Stimulated activated CD8-positive, alpha-beta memory T cell treated with anti-CD3 and anti-CD28 coated beads, Interleukin-7, amount 100 ng/mL, for 1 hour (primary cell): ENCODE measurements at regions not wholly inside any gene's neighbourhood (a gene's known extent, or its start where the extent isn't known, plus 50 kb on each side); places are given as distances from the start of the nearest gene placed in this dataset.

Source experiments
- DNase-seq, 2 donors: peaks; one replicate each; pipeline ENCODE4 v3.0.0-alpha.2; 2020; ENCODE audit warnings: low read depth in 2 of 2

DNA sequence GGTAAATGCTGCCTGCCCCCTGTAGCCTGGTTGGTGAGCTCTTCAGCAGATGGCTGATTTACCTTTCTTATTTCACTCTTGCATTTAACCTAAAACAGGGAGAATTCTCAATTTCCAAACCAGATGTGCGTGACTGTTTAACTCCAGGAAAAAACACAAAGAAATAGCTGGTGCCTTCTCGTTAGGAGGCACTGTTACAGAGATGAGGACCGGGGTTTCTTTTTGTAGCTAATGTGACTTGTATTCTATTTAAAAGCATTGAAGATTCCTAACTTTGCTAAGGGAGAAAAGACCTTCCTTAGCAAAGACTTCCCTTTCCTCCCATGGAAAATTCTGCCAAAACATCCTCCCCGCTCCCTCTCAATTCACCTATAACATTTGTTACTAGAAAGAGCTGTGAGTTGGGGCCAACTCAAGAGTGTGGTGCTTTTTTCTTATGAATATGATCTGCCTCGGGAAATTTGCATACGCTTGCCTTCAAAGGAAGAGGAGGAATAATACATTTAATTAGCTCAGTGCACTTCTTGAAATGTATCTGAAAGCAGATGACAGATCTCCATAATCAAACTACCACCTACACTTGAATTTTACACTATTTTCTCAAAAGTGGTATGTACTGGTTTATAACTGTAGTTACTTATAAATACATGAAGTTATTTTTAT lies 102.0 kb upstream of the ARID2 start:
- DNase-seq, result no peak

DNA sequence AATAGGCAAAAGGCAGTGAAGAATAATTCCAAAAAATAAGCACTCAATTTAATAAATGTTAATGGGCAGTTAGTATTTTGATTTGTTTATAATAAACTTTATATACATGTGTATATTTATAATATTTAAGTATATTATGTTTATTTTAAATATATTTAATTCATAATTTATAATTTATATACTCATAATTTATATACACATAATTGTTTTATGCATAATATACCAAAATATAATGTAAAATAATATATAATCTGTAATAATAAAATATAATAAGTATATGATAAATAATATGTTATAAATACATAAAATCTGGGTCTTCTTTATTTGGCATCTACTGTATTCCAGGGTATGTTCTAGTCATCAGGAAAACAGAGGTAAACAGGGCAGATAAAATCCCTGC lies 100.2 kb upstream of the ARID2 start:
- no peak for DNase-seq

DNA sequence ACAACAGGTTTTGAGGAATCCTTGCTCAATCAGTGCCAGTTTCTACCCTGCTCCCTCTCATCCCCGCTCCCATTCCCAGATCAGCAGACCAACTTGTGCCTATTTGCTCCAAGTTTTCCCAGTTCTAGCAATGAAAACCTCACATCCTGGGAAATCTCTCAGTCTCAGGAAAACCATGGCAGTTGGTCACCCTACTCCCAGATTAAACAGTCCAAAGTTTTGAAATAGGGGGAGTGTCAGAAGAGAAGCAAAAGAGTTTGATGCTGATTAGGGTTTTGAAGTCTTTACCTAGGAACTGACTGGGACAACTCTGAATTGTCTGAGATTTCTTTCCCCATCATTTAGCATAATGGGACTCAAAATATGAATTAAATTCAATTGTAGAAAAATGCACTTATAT lies 95.8 kb upstream of the ARID2 start:
- DNase-seq, result no peak

DNA sequence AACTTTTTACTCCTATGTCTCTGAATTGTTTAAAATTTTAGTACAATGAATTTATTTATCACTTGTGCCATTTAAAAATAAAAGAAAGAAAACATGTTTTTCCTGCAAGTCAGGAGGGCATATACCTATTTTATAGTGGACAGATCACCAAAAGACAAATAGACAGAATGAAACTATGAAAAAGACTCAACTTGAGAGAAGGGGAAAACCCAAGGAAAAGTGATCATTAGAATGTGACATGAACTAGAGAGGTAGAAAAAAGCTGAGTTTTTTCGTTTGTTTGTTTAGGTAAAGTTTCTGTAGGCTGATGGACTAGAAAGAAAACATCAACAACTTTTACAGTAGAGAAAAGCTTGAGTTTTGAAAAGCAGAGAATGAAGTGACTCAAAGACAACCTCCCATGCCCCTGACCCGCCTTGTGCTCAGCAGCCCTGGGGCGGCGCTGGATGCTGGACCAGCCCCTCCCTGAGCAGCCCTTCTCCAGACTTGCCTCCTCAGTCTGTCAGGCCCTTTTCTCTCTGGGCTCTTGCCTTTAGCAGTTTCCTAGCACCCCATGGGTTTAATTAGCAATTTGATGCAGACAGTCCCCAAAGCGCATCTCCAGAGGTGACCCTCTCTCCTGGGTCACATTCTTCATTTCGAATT lies 95.1 kb upstream of the ARID2 start:
- no peak for DNase-seq

DNA sequence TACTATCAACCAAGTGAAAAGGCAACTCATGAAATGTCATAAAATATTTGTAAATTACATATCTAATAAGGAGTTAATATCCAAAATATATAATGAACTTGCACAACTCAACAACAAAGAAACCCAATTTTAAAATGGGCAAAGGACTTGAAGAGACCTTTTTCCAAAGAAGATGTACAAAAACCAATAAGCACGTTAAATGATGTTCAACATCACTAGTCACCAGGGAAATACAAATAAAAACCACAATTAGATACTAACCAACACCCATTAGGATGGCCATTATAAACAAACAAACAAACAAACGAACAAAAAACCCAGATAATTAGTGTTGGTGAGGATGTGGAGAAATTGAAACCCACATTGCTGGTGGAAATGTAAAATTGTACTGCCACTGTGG lies 92.3 kb upstream of the ARID2 start:
- DNase-seq, result no peak

DNA sequence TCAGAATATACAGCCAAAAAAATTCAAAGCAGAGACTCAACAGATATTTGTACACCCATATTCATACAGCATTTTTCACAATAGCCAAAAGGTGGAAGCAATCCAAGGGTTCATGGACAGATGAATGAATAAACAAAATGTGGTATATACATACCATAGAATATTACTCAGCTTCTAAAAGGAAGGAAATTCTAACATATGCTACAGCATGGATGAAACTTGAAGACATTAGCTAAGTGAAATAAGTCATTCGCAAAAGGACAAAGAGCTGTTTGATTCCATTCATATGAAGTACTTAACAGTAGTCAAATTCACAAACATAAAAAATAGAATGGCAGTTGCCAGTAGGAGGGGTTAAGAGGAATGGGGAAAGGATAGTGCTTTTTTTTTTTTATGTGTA lies 91.8 kb upstream of the ARID2 start:
- DNase-seq, result no peak

DNA sequence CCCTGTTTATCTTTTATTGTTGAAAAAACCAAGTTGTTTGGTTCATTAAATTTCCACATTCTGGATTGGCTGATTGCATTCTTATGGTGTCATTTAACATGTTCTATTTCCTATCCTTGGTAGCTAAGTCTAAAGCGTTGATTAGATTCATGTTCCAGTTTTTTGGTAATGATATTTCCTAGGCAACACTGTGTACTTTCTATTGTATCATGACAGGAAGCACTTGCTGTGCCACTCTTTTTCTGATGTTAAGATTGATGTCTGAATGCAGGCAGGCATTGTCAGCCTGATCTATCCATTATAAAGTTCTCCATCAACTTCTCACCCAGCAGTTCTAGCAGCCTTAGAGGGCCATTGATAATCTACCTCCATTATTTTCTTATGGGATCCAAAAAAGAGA lies 91.1 kb upstream of the ARID2 start:
- no peak for DNase-seq

DNA sequence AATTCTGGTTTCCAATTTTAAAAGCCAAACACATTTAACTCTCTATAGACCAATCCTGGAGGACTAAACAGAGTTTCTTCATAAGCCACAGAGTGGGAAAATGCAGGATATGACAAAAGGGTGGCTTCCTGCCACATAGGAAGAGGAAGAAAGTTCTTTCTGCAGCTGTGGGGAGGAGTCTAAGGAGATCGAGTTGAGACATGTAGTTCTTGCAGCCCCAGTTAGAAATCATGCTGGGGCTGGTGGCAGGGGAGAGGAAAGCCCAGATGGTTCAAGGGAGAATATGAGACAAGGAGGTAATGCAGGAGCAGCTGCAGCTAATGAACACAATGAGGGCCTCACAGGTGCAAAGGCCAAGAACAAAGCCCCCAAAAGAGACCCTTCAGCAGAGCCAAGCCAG lies 85.0 kb upstream of the ARID2 start:
- DNase-seq, result no peak

DNA sequence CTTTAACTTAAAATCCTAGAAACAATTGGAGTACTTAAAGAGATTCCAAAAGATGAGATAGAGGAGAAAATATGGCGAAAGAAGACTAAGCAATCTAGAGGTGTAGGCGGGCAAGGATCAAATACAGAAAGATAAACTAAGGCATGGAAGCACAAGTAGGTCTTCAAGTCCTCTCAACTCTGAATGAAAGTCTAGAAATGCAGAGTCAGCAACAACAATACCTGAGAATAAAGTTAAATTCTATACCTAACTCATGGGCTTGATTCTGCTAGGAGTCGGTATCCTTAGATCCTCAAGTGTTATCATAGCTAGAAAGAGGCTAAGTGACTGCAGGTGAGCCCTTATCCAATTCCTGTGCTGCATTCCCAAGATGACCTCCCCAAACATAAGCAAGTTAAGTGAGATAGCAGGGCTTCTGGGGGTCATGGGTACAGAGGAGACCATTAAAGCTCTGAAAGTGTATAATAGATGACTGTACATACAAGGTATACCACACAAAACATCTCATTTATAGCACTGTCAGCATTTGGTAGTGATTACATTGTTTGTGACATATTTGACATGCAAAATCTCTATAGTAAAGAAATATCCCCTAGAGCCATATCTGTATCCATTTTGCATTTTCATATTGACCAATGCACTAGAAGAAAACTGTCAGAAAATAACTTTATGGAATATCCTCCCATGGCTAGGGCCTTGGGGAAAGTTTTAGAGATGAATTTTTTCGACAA lies 82.5 kb upstream of the ARID2 start:
- no peak for DNase-seq

DNA sequence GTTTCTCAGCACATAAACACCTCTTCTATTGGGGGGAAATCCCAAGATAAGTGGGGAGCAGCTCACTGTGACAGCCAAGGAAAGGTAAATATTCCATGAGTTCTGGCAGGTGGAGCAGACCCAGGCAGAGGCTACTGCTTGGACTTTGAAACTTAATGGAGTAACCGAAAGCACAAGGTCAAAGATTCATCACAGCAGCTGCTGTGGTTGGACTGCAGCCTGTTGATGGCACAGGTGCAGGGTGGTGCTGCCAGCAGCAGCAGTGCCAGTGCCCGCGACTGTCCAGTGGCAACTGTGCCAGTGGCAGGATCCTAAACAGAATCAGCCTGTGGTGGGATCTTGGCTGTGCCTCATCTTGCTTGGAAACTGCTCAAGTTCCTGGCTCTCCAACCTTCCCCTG lies 81.4 kb upstream of the ARID2 start:
- DNase-seq, result no peak

DNA sequence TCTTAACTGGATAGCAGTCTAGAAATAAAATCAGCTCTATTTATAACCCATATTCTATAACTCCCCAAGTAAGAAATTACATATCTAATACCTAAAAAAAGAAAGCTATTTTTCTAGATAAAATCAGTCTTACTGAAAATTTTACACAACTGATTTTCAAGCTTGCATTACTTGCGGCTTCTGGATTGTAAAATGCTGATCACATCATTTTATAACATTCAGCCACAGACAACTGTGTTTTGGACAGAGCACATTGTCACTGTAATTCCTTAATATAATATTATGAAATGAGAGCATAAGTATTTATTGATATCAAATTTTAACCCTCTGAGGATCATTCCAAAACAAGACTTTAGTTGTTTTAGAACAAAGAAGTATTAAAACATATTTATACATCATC lies 78.5 kb upstream of the ARID2 start:
- DNase-seq, result no peak

DNA sequence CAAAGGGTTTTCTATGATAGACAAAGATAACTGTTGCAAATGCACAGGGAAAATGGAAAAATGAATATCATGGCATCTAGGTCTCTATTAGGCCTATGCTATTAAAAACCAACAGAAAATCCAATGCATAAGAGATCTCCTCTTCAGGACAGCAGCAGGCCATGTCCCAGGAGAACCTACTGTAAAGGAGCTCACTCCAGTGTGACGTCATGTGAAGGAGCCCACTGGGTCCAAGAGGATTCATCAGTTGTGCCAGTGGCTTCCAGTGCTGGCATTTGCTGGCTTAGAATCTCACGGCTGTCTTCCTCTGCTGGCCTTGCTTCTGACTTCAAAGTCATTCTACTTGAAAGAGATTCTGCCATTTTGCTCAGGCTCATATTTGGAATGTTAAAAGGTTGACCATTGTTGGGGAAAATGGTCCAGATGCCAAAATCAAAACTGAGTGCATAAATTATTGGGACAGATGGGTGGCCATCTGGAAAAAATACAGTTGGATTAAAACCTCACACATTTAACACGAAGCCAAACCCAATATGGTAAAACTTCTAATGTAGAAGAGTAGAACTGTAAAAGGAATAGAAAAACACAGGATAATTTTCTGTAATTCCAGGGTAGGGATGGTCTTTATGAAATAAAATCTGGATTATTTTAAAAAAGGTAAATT lies 75.4 kb upstream of the ARID2 start:
- DNase-seq, result no peak

DNA sequence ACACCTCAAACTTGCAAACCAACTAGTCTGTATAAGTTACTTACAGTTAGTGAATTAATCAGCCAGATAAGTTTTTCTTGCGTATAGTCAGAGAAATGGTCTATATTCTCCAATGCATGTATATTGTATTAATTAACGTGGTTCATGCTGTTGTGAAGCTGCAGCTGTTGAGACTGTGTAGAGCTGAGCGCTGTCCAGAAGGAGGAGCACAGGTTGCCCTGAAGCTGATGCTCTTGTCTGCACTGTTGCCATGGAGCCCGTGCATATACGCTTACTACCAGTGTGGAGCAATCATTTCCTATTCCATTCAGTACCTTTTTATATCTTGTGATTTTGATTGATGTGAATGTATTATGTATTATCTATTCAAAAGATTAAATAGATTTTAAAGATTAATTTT lies 74.3 kb upstream of the ARID2 start:
- peak; percentile 23 to 25 for DNase-seq

DNA sequence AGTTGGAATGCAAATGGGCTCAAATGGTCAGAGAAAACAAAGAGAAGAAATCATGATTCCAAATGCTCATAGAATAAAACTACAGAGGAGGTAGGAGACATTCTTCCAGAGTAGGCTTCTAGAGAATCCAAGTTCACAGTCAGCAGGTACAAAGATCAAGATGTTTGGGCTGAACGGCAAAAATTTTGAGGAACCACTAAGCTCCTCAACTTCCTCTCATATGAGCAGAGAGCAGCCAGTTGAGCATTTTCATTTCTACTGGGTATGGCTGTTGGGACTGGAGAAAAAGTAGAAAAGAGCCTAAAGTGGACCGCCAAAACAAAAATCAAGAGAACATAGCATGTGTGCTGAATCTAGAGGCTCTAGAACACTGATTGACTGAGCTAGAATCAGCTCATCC lies 73.8 kb upstream of the ARID2 start:
- DNase-seq, result no peak

DNA sequence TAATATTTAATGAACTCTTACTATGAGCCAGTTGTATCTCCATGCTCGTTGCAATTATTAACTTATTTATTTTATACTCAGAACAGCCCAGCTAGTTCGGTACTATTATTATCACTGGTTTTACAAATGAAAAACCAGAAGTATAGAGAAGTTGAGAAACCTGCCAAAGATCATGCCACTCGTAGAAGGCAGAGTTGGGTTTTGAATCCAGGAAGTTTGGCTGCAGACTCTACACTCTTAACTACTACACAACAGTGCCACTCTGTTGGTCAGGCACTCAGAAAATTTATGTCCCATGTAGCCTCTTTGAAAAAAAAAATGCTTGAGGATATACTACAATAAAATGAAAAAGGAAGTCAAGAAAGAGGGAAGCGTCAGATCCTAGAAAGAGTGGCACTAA lies 71.5 kb upstream of the ARID2 start:
- no peak for DNase-seq

DNA sequence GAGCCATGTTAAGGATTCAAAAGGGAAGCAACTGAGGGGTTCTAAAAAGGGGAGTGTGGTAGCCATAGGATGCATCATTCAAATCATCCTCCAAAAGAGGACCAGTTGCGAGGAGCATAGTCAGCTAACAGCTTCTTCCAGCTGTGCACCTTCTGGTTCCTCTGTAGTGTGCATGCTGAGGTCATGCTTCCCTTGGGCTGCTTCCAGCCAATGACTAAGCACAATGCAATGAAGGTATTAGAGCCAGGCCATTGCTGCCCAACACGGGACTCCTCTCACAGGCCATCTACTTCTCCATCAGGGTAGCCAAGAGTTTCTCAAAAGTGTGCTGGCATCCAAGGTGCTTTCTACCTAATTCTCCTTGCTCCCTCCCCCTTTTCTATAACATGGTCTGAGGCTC lies 69.2 kb upstream of the ARID2 start:
- DNase-seq, result no peak

DNA sequence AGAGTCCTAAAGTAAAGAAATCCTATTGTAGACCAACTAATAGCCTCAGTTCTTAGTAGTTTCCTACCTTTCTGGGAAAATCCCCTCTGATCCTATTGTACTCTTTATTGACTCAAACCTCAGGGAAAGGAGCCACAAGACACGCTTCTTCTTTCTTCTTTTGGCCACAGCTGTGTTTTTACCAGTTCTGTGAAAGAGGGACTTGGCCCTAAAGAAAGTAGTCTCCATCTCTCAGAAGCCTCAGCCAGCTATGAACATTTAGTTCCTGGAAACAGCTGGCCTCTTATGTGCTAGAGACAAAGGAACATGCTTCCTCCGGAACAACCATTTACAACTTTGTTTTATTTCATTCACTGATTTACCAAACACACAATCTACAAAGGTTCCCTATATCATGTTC lies 66.1 kb upstream of the ARID2 start:
- DNase-seq, result no peak

DNA sequence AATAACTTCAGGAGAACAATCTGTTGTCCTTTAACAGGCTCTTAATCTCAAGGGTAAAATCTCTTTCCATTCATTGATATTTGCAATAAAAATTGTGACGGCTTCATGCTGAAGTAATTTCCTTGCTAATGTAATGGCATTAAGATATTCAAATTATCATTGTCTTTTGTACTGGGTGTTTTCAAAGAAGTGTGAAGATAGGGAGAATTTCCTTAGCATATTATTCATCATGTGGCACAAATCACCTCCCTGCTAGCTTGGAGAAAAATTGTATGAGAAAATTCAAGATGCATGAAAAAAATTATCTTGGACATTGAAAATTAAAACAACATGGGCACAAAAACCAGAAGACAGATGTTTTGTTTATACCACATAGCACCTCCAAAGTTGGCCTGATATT lies 63.6 kb upstream of the ARID2 start:
- DNase-seq, result no peak

DNA sequence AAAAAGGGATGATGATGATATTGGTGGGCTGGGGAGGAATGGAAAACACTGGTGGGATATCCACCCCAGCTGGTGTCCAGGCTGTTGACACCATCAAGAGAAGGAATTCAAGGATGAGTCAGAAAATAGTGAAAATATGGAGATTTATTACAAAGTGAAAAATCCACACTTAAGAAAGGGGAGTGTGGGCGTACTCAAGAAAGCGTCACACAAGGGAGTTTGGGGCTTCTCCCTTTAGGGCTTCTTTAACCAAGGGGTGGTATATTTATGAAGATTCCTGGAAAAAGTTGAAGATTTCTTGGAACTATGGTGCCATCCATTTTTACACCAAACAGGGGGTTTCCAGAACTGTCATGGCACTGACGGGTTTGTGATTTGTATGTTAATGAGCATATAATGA lies 63.1 kb upstream of the ARID2 start:
- DNase-seq, result no peak

DNA sequence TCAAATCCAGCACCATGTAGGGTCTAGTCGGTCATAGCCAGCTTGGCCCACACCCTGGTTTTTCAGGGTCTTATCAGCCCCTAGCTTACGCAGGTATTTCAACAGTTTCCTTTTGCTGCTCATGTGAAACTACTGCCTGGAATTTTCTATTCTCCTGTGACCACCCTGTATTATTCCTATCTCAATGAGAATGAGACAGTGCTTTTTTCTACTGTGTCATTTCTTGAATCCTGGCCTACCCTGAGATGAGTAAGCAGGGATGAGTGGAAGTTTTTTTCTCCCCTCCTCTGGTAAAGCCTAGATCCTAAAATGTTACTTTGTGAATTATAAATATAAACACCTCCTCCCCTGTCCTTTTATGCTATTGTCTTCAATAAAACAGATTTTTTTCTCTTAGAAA lies 62.7 kb upstream of the ARID2 start:
- no peak for DNase-seq

DNA sequence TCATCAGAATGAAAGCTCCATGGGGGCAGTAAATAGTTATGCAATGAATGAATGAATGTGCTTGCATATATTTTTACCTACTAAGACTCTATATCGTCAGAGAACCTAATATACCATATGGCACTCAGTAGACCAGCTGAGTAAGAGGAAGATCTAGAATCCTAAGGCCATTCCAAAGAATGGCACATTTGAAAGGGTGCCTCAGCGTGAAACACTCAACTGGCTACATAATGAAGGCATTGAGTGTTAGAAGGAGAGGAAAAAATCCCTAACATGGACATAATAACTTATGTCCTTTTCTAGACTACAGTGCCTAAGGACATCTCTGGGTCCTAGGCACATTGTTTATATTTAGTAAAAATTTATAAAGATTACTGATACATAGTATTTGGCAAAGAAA lies 61.7 kb upstream of the ARID2 start:
- no peak for DNase-seq

DNA sequence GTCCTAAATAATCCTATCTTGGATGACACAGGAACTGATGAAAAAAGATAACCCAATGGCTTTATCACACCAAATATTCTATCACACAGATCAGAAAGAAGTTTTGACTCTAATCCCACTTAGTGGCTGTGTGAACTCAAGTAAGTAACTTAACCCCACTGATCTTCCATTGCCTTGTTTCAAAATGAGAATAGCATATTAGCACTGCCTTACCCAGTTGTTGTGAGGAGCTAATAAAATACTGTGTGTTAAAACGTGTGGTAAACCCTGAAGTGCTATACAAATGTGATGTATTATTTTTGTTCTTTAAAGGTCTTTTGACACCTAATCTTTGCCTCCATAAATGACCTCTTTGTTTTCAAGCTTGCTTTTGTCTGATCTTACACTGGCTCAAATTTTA lies 60.9 kb upstream of the ARID2 start:
- no peak for DNase-seq

DNA sequence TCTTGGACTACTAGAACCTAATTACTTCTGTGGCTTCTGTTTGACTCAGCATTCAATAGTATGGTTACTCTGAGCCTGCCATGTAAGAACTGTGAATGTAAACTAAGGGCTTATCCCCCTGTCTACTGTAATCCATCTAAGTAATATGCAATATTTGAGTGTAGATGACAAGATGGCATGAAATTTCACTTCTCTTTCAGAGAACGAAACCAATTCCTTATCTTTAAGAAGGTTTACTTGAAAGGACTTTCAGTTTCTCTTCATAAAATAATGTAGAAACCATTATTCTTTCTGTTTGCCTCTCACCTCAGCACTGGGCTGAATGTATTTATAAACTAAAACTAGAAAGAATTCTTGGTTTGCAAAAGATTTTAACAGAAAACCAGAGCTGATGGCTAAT lies 60.4 kb upstream of the ARID2 start:
- DNase-seq, result no peak
